Sigmoid colon (tissue), 4 donors: ENCODE measurements at regions not wholly inside any gene's neighbourhood (a gene's known extent, or its start where the extent isn't known, plus 50 kb on each side); places are given as distances from the start of the nearest gene placed in this dataset.

Experiments
- POLR2A ChIP-seq, 2 donors: fragments of 450-650 bp; IDR thresholded peaks; one replicate each; pipeline ENCODE4 v1.6.1; 2016; ENCODE audit warnings: antibody characterized with exemption in 2 of 2, mild to moderate bottlenecking in 2 of 2, moderate library complexity in 2 of 2
- POLR2AphosphoS5 ChIP-seq, 4 donors: sonication (generic); formaldehyde crosslinking; IDR thresholded peaks; one replicate each; pipeline ENCODE4 v1.6.1; 2017; ENCODE audit warnings: antibody characterized with exemption in 4 of 4
- TF ChIP-seq, protein P1 (sequence below), 4 experiments: fragments of 450-650 bp in 3 of 4; fragments of 200-600 bp in 1 of 4; IDR thresholded peaks; one replicate each; pipeline ENCODE4 v1.5.1; 2016 to 2019; ENCODE audit warnings: antibody characterized with exemption in 4 of 4, mild to moderate bottlenecking in 3 of 4, moderate library complexity in 2 of 4

DNA sequence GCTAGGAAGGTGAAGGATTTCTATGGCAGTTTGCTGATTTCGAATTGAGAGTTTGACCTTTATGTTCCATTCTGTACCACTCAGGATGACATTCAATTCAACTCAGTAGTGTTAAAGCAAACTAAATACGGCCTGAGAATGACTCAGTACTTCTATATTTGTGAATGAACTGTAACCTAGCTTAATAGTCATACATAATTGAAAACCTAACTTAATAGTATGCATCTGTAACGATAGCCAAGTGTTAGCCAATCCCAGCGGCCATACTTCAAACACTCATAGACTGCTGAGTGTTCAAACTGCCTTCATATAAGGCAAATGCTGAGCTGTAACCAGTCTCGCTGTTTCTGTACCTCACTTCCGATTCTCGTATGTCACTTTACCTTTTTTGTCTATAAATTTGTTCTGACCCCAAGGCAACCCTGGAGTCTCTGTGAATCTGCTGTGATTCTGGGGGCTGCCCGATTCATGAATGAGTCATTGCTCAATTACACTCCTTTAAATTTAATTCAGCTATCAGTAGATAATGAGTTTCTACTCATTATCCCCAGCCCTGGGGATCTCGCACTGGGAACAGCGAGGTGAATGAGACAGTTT is 98.5 kb upstream of the SLC24A4 start:
- TF ChIP-seq POLR2A (IDR thresholded peaks at IDR 0.05) = no peak
- TF ChIP-seq, protein P1, sequence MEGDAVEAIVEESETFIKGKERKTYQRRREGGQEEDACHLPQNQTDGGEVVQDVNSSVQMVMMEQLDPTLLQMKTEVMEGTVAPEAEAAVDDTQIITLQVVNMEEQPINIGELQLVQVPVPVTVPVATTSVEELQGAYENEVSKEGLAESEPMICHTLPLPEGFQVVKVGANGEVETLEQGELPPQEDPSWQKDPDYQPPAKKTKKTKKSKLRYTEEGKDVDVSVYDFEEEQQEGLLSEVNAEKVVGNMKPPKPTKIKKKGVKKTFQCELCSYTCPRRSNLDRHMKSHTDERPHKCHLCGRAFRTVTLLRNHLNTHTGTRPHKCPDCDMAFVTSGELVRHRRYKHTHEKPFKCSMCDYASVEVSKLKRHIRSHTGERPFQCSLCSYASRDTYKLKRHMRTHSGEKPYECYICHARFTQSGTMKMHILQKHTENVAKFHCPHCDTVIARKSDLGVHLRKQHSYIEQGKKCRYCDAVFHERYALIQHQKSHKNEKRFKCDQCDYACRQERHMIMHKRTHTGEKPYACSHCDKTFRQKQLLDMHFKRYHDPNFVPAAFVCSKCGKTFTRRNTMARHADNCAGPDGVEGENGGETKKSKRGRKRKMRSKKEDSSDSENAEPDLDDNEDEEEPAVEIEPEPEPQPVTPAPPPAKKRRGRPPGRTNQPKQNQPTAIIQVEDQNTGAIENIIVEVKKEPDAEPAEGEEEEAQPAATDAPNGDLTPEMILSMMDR (IDR thresholded peaks at IDR 0.05) = no peak
- TF ChIP-seq POLR2AphosphoS5 (IDR thresholded peaks at IDR 0.05) = no peak
